ENCODE measurements at regions not wholly inside any gene's neighbourhood (a gene's known extent, or its start where the extent isn't known, plus 50 kb on each side); places are given as distances from the start of the nearest gene placed in this dataset.

DNA sequence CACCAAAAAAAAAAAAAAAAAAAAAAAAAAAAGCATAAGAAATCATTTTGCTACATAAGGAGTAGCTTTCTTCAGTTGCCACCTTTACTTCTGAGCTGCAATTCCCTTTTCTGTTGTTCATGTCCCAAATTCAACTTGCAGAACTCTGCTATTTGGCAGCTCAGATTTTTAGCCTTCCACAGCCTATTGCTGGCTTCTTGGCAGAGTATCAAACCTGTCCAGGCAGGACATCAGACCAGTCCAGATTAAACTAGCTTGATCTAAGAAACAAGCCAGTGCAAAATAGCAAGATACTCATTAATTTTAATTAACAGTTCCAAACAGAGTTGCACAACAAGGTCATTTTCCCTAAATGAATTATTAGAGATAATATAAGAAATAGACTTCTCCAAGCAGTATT is 123.6 kb upstream of the NR3C2 start:
- Mint-ChIP-seq H3K27me3 (ENCODE audit: unreplicated experiment) (no peaks in the 10 kb centered on the region), H3K36me3 (ENCODE audit: unreplicated experiment) (no peaks in the 10 kb centered on the region), H3K9me3 (ENCODE audit: unreplicated experiment) (peaks cover 19% of the 10 kb centered on the region), H3K27ac (ENCODE audit: unreplicated experiment) (no peak overlapping the region), H3K4me3 (ENCODE audit: unreplicated experiment) (no peak overlapping the region), H3K4me1 (ENCODE audit: unreplicated experiment) (no peaks in the 10 kb centered on the region)
- no peak for TF ChIP-seq CTCF (IDR thresholded peaks at IDR 0.05)
- no peak for DNase-seq (ENCODE audit: extremely low spot score, unreplicated experiment)

DNA sequence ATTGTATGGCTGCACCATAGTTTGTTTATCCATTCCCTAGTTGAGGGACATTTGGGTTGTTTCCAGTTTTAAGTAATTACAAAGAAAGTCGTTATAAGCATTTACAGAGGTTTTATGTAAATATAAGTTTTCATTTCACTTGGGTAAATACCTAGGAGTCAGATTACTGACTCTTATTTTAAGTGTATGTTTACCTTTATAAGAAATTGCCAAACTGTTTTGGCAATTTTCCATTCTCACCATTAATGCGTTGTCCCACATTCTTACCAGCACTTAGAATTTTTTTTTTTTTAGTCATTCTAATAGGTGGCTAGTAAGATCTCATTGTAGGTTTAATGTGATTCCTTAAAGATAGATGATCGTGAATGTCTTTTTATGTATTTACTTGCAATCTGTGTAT is 121.5 kb upstream of the NR3C2 start:
- no peak overlapping the region for H3K4me3 Mint-ChIP-seq (ENCODE audit: unreplicated experiment)
- no peak for DNase-seq (ENCODE audit: extremely low spot score, unreplicated experiment)
- peaks cover 6% of the 10 kb centered on the region for H3K9me3 Mint-ChIP-seq (ENCODE audit: unreplicated experiment)
- TF ChIP-seq CTCF (IDR thresholded peaks at IDR 0.05): no peak
- no peaks in the 10 kb centered on the region for H3K27me3 Mint-ChIP-seq (ENCODE audit: unreplicated experiment)
- no peaks in the 10 kb centered on the region for H3K36me3 Mint-ChIP-seq (ENCODE audit: unreplicated experiment)
- no peaks in the 10 kb centered on the region for H3K4me1 Mint-ChIP-seq (ENCODE audit: unreplicated experiment)
- H3K27ac Mint-ChIP-seq (ENCODE audit: unreplicated experiment): no peak overlapping the region

DNA sequence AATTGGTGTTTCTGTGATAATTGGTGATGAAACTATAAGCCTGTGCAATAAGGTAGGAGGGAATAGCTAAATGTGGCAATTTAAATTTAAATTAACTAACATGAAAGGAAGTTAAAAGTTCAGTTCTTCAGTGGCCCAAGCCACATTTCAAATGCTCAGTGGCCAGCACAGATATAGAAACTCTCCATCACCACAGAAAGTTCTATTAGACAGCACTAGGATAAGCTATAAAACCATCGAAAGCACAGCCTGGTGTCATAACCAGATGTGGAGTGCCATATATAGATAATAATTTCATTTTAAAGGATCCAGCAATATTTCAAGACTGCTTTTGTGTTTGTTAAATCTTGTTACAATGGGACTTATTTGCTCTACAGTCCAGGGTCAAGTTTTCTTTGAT is 119.3 kb upstream of the NR3C2 start:
- Mint-ChIP-seq H3K27me3 (ENCODE audit: unreplicated experiment) (no peaks in the 10 kb centered on the region), H3K4me1 (ENCODE audit: unreplicated experiment) (no peaks in the 10 kb centered on the region), H3K36me3 (ENCODE audit: unreplicated experiment) (no peaks in the 10 kb centered on the region), H3K9me3 (ENCODE audit: unreplicated experiment) (no peaks in the 10 kb centered on the region), H3K4me3 (ENCODE audit: unreplicated experiment) (no peak overlapping the region), H3K27ac (ENCODE audit: unreplicated experiment) (no peak overlapping the region)
- DNase-seq (ENCODE audit: extremely low spot score, unreplicated experiment): no peak
- TF ChIP-seq CTCF (IDR thresholded peaks at IDR 0.05): no peak

GRCh38 chr4:148557793-148558192 is 115.6 kb upstream of the NR3C2 start:
- Mint-ChIP-seq H3K9me3 (ENCODE audit: unreplicated experiment) (no peaks in the 10 kb centered on the region), H3K27ac (ENCODE audit: unreplicated experiment) (no peak overlapping the region), H3K36me3 (ENCODE audit: unreplicated experiment) (no peaks in the 10 kb centered on the region), H3K4me1 (ENCODE audit: unreplicated experiment) (no peaks in the 10 kb centered on the region), H3K27me3 (ENCODE audit: unreplicated experiment) (no peaks in the 10 kb centered on the region), H3K4me3 (ENCODE audit: unreplicated experiment) (no peak overlapping the region)
- TF ChIP-seq CTCF (IDR thresholded peaks at IDR 0.05): no peak
- no peak for DNase-seq (ENCODE audit: extremely low spot score, unreplicated experiment)

DNA sequence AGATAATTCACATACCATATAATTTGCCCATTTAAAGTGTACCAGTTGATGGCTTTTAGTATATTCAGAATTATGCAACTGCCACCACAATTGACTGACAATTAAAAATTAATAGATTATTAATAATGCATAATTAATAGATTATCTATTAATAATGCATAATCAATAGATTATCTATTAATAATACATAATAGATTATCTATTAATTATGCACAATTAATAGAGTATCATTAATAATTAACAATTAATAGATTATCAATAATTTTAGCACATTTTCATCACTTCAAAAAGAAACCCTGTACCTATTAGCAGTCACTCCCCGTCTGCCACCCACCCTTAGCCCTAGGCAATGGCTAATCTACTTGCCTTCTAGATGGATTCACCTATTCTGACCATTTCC is 108.6 kb upstream of the NR3C2 start:
- TF ChIP-seq CTCF (IDR thresholded peaks at IDR 0.05): no peak
- no peaks in the 10 kb centered on the region for H3K36me3 Mint-ChIP-seq (ENCODE audit: unreplicated experiment)
- H3K4me3 Mint-ChIP-seq (ENCODE audit: unreplicated experiment): no peak overlapping the region
- H3K4me1 Mint-ChIP-seq (ENCODE audit: unreplicated experiment): no peaks in the 10 kb centered on the region
- H3K9me3 Mint-ChIP-seq (ENCODE audit: unreplicated experiment): no peaks in the 10 kb centered on the region
- no peak overlapping the region for H3K27ac Mint-ChIP-seq (ENCODE audit: unreplicated experiment)
- no peaks in the 10 kb centered on the region for H3K27me3 Mint-ChIP-seq (ENCODE audit: unreplicated experiment)
- no peak for DNase-seq (ENCODE audit: extremely low spot score, unreplicated experiment)

Data from osteocyte (in vitro differentiated cells).